ENCODE measurements at regions not wholly inside any gene's neighbourhood (a gene's known extent, or its start where the extent isn't known, plus 50 kb on each side); places are given as distances from the start of the nearest gene placed in this dataset.

DNA sequence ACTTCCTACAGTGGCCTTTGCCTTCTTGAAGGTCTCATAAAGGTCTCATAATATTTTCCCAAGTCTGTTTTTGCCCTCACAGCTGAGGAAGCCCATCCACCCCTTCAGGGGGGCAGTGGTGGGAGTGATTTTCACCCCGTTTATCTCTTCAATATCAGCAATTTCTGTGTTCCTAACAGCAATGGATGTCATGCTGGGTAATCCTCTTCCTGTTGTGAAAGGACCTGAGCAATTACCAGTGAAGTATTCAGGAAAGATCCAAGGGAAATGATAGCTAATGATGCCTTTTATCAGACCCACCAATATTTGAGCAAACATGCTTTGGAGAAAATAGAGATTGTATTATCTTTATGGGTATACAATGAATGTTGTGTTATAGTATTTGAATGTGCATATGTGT is 226.9 kb downstream of the INSC start (continued):
- no peak for TF ChIP-seq SREBF2 (CRISPR knock-in tag; IDR thresholded peaks at IDR 0.05)
- TF ChIP-seq, protein P1, sequence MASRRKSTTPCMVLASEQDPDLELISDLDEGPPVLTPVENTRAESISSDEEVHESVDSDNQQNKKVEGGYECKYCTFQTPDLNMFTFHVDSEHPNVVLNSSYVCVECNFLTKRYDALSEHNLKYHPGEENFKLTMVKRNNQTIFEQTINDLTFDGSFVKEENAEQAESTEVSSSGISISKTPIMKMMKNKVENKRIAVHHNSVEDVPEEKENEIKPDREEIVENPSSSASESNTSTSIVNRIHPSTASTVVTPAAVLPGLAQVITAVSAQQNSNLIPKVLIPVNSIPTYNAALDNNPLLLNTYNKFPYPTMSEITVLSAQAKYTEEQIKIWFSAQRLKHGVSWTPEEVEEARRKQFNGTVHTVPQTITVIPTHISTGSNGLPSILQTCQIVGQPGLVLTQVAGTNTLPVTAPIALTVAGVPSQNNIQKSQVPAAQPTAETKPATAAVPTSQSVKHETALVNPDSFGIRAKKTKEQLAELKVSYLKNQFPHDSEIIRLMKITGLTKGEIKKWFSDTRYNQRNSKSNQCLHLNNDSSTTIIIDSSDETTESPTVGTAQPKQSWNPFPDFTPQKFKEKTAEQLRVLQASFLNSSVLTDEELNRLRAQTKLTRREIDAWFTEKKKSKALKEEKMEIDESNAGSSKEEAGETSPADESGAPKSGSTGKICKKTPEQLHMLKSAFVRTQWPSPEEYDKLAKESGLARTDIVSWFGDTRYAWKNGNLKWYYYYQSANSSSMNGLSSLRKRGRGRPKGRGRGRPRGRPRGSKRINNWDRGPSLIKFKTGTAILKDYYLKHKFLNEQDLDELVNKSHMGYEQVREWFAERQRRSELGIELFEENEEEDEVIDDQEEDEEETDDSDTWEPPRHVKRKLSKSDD (conservative IDR thresholded peaks at IDR 0.05; ENCODE audit: low read length), result no peak
- TF ChIP-seq PML (IDR thresholded peaks at IDR 0.05; ENCODE audit: low read length), result no peak

DNA sequence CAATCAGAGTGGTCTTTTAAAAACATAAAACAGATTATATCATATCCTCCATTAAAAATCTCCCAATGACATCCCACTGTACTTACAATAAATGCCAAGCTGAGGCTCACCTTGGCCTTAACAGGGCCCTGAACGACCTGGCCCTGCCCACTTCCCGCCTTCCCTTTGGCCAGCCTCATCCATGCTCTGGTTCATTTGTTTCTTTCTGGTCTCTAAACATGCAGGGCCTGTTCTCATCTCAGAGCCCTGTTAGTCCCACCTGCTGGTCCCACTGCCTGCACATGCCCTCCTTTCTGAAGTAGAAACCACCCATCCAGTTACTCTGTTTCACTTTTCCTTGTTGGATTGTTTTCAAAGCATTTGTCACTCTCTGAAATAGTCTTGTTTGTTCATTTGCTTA is 227.4 kb downstream of the INSC start:
- ChIA-PET POLR2A (no interaction called here), CTCF (ENCODE audit: low intra/inter-chr PET ratio) (no interaction called here)
- Histone ChIP-seq H3K9me3 (replicated peaks; ENCODE audit: control insufficient read depth, insufficient read depth, low read depth, low read length) (no peaks in the 10 kb centered on the region), H2AFZ (ENCODE audit: low read depth, low read length) (no peak overlapping the region), H3K4me2 (ENCODE audit: insufficient read depth, low read length) (no peak overlapping the region), H3K9me1 (ENCODE audit: control insufficient read depth, insufficient read depth, low read length) (no peaks in the 10 kb centered on the region), H3K79me2 (ENCODE audit: control insufficient read depth, insufficient read depth, low read length) (no peaks in the 10 kb centered on the region), H3K36me3 (ENCODE audit: control insufficient read depth, insufficient read depth, low read length) (no peaks in the 10 kb centered on the region), H3K4me1 (replicated peaks in 1 of 2; ENCODE audit: control insufficient read depth in 2 of 2, insufficient read depth in 2 of 2, low read length in 2 of 2) (no peaks in the 10 kb centered on the region), H3K27me3 (ENCODE audit: control insufficient read depth in 2 of 2, insufficient read depth in 2 of 2, low read length in 2 of 2) (no peaks in the 10 kb centered on the region), H3K9ac (ENCODE audit: insufficient read depth in 1 of 2, low read depth in 2 of 2, low read length in 2 of 2) (no peak overlapping the region), H4K20me1 (replicated peaks; ENCODE audit: control insufficient read depth, insufficient read depth, low read length) (no peaks in the 10 kb centered on the region), H3K27ac (ENCODE audit: extremely low read depth, low read depth, low read length) (no peak overlapping the region), H3K4me3 (no peak overlapping the region)
- BruUV-seq (replicated peaks), result no TSS peak
- intact Hi-C loops (cut with micrococcal nuclease) (no loop called here), in situ Hi-C loops (cut with MboI) (no loop called here)
- ATAC-seq (no peak), DNase-seq (ENCODE audit: extremely low read depth in 1 of 4, low spot score in 3 of 4) (no peak), FAIRE-seq (no peak)
- WGBS (ENCODE audit: insufficient coverage, low coverage, missing lambda C conversion rate), result 0% methylated on average over 2 of the region's 2 CpGs
- TF ChIP-seq ZSCAN29 (IDR thresholded peaks at IDR 0.05) (no peak), SMAD1 (IDR thresholded peaks at IDR 0.05; ENCODE audit: low read depth, low read length, partially characterized antibody) (no peak), PCBP2 (IDR thresholded peaks at IDR 0.05; ENCODE audit: low read depth, low read length, poor library complexity, severe bottlenecking) (no peak), MCM2 (IDR thresholded peaks at IDR 0.05; ENCODE audit: low read depth) (no peak), ZC3H8 (IDR thresholded peaks at IDR 0.05) (no peak), LCOR (CRISPR knock-in tag; IDR thresholded peaks at IDR 0.05) (no peak), HDGF (IDR thresholded peaks at IDR 0.05) (no peak)
- TF ChIP-seq, protein P2, sequence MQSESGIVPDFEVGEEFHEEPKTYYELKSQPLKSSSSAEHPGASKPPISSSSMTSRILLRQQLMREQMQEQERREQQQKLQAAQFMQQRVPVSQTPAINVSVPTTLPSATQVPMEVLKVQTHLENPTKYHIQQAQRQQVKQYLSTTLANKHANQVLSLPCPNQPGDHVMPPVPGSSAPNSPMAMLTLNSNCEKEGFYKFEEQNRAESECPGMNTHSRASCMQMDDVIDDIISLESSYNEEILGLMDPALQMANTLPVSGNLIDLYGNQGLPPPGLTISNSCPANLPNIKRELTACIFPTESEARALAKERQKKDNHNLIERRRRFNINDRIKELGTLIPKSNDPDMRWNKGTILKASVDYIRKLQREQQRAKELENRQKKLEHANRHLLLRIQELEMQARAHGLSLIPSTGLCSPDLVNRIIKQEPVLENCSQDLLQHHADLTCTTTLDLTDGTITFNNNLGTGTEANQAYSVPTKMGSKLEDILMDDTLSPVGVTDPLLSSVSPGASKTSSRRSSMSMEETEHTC (IDR thresholded peaks at IDR 0.05), result no peak
- TF ChIP-seq, protein P3, sequence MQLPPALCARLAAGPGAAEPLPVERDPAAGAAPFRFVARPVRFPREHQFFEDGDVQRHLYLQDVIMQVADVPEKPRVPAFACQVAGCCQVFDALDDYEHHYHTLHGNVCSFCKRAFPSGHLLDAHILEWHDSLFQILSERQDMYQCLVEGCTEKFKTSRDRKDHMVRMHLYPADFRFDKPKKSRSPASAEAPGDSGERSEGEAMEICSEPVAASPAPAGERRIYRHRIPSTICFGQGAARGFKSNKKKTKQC (CRISPR knock-in tag; IDR thresholded peaks at IDR 0.05), result no peak
- TF ChIP-seq, protein P4, sequence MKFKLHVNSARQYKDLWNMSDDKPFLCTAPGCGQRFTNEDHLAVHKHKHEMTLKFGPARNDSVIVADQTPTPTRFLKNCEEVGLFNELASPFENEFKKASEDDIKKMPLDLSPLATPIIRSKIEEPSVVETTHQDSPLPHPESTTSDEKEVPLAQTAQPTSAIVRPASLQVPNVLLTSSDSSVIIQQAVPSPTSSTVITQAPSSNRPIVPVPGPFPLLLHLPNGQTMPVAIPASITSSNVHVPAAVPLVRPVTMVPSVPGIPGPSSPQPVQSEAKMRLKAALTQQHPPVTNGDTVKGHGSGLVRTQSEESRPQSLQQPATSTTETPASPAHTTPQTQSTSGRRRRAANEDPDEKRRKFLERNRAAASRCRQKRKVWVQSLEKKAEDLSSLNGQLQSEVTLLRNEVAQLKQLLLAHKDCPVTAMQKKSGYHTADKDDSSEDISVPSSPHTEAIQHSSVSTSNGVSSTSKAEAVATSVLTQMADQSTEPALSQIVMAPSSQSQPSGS (CRISPR knock-in tag; IDR thresholded peaks at IDR 0.05), result no peak
- TF ChIP-seq, protein P5, sequence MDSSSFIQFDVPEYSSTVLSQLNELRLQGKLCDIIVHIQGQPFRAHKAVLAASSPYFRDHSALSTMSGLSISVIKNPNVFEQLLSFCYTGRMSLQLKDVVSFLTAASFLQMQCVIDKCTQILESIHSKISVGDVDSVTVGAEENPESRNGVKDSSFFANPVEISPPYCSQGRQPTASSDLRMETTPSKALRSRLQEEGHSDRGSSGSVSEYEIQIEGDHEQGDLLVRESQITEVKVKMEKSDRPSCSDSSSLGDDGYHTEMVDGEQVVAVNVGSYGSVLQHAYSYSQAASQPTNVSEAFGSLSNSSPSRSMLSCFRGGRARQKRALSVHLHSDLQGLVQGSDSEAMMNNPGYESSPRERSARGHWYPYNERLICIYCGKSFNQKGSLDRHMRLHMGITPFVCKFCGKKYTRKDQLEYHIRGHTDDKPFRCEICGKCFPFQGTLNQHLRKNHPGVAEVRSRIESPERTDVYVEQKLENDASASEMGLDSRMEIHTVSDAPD (CRISPR knock-in tag; IDR thresholded peaks at IDR 0.05), result no peak
- TF ChIP-seq, protein P6, sequence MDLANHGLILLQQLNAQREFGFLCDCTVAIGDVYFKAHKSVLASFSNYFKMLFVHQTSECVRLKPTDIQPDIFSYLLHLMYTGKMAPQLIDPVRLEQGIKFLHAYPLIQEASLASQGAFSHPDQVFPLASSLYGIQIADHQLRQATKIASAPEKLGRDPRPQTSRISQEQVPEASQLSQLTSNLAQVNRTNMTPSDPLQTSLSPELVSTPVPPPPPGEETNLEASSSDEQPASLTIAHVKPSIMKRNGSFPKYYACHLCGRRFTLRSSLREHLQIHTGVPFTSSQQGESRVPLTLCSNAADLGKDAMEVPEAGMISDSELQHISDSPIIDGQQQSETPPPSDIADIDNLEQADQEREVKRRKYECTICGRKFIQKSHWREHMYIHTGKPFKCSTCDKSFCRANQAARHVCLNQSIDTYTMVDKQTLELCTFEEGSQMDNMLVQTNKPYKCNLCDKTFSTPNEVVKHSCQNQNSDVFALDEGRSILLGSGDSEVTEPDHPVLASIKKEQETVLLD (IDR thresholded peaks at IDR 0.05), result no peak
